Muscle layer of colon (tissue), 2 donors: ENCODE measurements at regions not wholly inside any gene's neighbourhood (a gene's known extent, or its start where the extent isn't known, plus 50 kb on each side); places are given as distances from the start of the nearest gene placed in this dataset.
"Not testable (repeated sequence)": the region's sequence is repeated elsewhere in the genome, so short reads cannot be mapped to it uniquely, and the experiment has no call there.

Experiments used
- H3K27ac ChIP-seq: one replicate; pipeline ENCODE4 v1.7.0; 2013; ENCODE audit warnings: low read depth, mild to moderate bottlenecking, low read length, moderate library complexity
- H3K27me3 ChIP-seq, 2 donors: one replicate each; pipeline ENCODE4 v1.7.0; 2013; ENCODE audit warnings: low read length in 2 of 2, mild to moderate bottlenecking in 2 of 2; ENCODE audit not compliant: insufficient read depth in 2 of 2, control insufficient read depth in 1 of 2
- H3K36me3 ChIP-seq: one replicate; pipeline ENCODE4 v1.7.0; 2013; ENCODE audit warnings: mild to moderate bottlenecking, low read length; ENCODE audit not compliant: insufficient read depth
- H3K4me1 ChIP-seq: one replicate; pipeline ENCODE4 v1.7.0; 2013; ENCODE audit warnings: mild to moderate bottlenecking, low read length; ENCODE audit not compliant: insufficient read depth
- H3K4me3 ChIP-seq, 2 donors: one replicate each; pipeline ENCODE4 v1.7.0; 2013; ENCODE audit warnings: low read length in 2 of 2, low read depth in 1 of 2, mild to moderate bottlenecking in 1 of 2, moderate library complexity in 1 of 2
- H3K9ac ChIP-seq: one replicate; pipeline ENCODE4 v1.7.0; 2013; ENCODE audit warnings: low read length
- H3K9me3 ChIP-seq: one replicate; pipeline ENCODE4 v1.7.0; 2013; ENCODE audit warnings: mild to moderate bottlenecking, low read length
- donor health status: abdominal sarcoma.
- donor health status: Adenocarcinoma of cecum.

GRCh38 chr1:232144696-232145230 is 485.2 kb downstream of the SIPA1L2 start:
- H3K27ac ChIP-seq: no peak overlapping the region
- H3K36me3 ChIP-seq: no peaks in the 10 kb centered on the region
- H3K9me3 ChIP-seq: no peaks in the 10 kb centered on the region
- H3K27me3 ChIP-seq: no peaks in the 10 kb centered on the region
- peaks cover 11% of the 10 kb centered on the region for H3K4me1 ChIP-seq
- H3K4me3 ChIP-seq: no peak overlapping the region
- no peak overlapping the region for H3K9ac ChIP-seq

DNA sequence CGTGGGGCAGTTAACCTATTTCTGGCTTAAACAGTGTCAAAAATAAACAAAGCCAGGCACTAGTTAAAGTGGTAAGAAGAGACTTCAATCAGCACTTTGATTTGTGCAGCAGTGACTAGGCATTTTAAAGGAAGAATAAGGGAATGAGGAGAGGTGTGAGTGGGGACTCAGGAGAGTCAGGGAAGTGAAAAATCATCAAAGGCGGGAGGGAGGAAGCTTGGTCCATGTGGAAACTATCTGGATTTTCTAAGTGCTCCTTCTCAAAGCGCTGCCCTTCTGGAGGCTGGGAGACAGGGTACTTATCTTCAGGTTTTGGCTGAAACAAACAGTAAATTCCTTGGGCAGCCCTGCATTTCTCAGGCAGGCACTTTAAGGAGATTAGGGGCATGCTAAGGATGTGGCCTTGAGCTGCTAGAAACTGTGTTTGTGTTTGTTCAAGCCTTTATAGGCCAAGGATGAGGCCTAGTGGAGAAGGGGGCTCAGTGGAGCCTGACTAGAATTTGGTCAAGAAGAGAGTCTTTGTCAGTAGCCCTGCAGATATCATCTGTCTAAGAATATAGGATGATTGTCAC is 486.5 kb downstream of the SIPA1L2 start:
- Histone ChIP-seq H3K4me1 (peaks cover 11% of the 10 kb centered on the region), H3K9ac (no peak overlapping the region), H3K36me3 (no peaks in the 10 kb centered on the region), H3K9me3 (no peaks in the 10 kb centered on the region), H3K4me3 (no peak overlapping the region), H3K27me3 (no peaks in the 10 kb centered on the region), H3K27ac (peak overlapping the region; percentile 82)

DNA sequence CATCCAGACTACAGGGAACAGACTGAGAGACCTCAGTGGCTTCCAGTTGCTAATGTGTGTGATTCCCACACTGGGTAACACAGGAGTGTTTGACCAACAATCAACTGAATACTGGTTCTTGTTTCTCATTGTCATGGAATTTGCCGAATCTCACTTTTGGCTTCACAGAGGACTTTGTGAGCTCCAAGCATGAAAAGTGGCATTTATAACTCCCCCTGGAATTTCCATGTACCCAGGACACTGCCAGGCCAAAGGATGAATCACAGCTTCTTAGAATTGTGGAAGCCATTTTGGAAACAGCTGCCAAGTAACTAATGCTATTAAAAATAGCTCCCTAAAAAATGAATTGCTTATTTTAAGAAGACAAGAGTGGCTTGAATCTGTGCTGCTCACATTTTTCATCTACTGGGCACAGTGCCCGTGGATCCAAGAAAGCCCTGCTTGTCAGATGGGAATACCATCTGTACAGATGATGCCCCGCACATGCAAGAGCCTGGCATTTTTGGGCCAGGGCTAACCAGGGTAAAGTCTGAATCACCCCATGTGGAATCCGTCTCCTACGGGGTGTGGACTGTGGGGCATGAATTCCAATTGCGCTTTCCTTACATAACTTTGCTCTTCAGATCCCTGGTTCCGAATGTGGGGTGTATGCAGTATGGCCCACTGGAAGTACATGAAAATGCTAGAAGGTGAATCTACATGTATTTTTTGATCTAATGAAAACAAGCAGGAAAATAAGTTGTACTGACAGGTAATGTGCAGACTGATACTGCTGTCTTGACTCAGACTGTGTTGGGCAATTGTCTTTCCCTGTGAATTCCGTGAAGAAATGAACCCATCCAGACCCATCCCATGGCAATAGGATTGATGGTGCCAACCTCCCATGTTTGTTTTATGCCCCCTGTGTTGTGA is 487.3 kb downstream of the SIPA1L2 start:
- Histone ChIP-seq H3K9ac (no peak overlapping the region), H3K4me3 (no peak overlapping the region), H3K27me3 (no peaks in the 10 kb centered on the region), H3K4me1 (peaks cover 11% of the 10 kb centered on the region), H3K27ac (peak overlapping the region; percentile 82), H3K9me3 (no peaks in the 10 kb centered on the region), H3K36me3 (no peaks in the 10 kb centered on the region)

GRCh38 chr1:232141167-232141448 is 488.8 kb downstream of the SIPA1L2 start:
- not testable (repeated sequence) for H3K4me3 ChIP-seq, H3K9ac ChIP-seq, H3K9me3 ChIP-seq, H3K27ac ChIP-seq, H3K36me3 ChIP-seq, H3K27me3 ChIP-seq
- H3K4me1 ChIP-seq: peaks cover 11% of the 10 kb centered on the region

- H3K4me1 ChIP-seq: peaks cover 11% of the 10 kb centered on the region
- H3K27me3 ChIP-seq: no peaks in the 10 kb centered on the region
- H3K9me3 ChIP-seq: no peaks in the 10 kb centered on the region
- H3K9ac ChIP-seq: no peak overlapping the region
- no peak overlapping the region for H3K4me3 ChIP-seq
- H3K27ac ChIP-seq: no peak overlapping the region
- no peaks in the 10 kb centered on the region for H3K36me3 ChIP-seq
These were observed 489.3 kb downstream of the SIPA1L2 start for GRCh38 chr1:232140419-232141166.

- no peaks in the 10 kb centered on the region for H3K9me3 ChIP-seq
- peaks cover 11% of the 10 kb centered on the region for H3K4me1 ChIP-seq
- no peak overlapping the region for H3K4me3 ChIP-seq
- H3K36me3 ChIP-seq: no peaks in the 10 kb centered on the region
- H3K27ac ChIP-seq: no peak overlapping the region
- H3K27me3 ChIP-seq: no peaks in the 10 kb centered on the region
- no peak overlapping the region for H3K9ac ChIP-seq
These were observed 490.5 kb downstream of the SIPA1L2 start for GRCh38 chr1:232139444-232139843.

- Histone ChIP-seq H3K9ac (no peak overlapping the region), H3K4me3 (no peak overlapping the region), H3K9me3 (no peaks in the 10 kb centered on the region), H3K27me3 (no peaks in the 10 kb centered on the region), H3K36me3 (no peaks in the 10 kb centered on the region), H3K27ac (no peak overlapping the region), H3K4me1 (peaks cover 3% of the 10 kb centered on the region)
These were observed 491.9 kb downstream of the SIPA1L2 start for GRCh38 chr1:232138044-232138443.

DNA sequence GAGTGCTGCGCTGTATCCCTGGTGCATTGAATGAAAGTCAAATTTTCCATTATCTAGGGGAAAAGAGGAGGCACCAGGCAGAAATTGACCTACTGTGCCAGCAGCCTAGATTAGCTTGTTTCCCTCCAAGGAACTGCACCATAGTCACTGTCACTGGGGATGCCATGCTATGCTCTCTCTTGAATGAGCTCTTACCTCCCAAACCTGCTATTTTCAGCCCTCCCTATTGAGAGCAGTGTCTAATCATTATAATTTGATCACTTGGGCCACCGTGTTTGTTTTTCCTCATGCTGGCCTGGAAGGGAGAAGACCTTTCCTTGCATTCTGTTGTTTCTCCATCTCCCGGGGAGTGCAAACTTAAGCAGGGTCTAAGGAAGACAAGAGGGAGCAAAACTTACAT is 492.9 kb downstream of the SIPA1L2 start:
- no peak overlapping the region for H3K4me3 ChIP-seq
- no peaks in the 10 kb centered on the region for H3K4me1 ChIP-seq
- no peaks in the 10 kb centered on the region for H3K27me3 ChIP-seq
- no peaks in the 10 kb centered on the region for H3K9me3 ChIP-seq
- H3K36me3 ChIP-seq: no peaks in the 10 kb centered on the region
- no peak overlapping the region for H3K27ac ChIP-seq
- H3K9ac ChIP-seq: no peak overlapping the region

DNA sequence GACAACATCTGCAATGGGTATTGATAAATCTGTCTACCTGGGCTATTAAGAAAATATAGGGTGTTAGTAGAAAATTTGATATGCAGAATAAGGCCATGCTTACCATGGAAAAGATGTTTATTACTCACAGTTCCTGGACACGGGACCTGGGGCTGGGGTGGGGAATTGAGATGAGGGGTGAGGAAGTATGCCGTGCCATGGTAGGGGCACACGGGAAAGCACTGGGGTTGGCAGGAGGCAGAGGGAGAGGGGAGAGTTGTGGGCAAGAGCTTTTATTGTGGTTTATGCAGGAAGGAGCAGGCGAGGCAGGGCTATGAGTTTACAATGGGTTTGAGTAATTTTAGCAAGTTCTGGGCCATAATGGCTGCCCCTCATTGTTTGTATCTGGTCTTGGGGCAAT is 493.8 kb downstream of the SIPA1L2 start:
- Histone ChIP-seq H3K9ac (no peak overlapping the region), H3K4me1 (no peaks in the 10 kb centered on the region), H3K27me3 (no peaks in the 10 kb centered on the region), H3K4me3 (no peak overlapping the region), H3K9me3 (no peaks in the 10 kb centered on the region), H3K27ac (no peak overlapping the region), H3K36me3 (no peaks in the 10 kb centered on the region)

- no peak overlapping the region for H3K9ac ChIP-seq
- no peaks in the 10 kb centered on the region for H3K9me3 ChIP-seq
- no peak overlapping the region for H3K27ac ChIP-seq
- no peaks in the 10 kb centered on the region for H3K36me3 ChIP-seq
- no peaks in the 10 kb centered on the region for H3K4me1 ChIP-seq
- H3K4me3 ChIP-seq: no peak overlapping the region
- H3K27me3 ChIP-seq: no peaks in the 10 kb centered on the region
These were observed 495.6 kb downstream of the SIPA1L2 start for GRCh38 chr1:232134365-232134764.

DNA sequence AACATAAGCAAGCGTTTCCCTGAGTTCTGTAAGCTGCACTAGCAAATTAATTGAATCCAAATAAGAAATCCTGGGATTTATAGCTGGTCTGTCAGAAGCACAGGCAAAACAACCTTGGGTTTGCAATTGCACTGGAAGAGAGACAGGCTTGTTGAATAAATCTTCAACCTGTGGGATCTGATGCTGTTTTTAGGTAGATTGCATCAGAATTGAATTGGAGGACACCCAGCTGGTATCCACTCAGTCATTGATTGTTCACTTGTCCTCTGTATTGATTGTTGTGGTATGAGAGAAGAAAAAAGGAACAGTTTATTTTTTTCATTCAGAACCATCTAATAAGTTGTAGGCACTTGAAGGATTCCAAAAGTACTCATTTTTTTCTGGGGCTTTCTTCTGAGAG is 497.4 kb downstream of the SIPA1L2 start:
- no peaks in the 10 kb centered on the region for H3K36me3 ChIP-seq
- H3K9me3 ChIP-seq: no peaks in the 10 kb centered on the region
- no peak overlapping the region for H3K9ac ChIP-seq
- H3K4me3 ChIP-seq: no peak overlapping the region
- no peak overlapping the region for H3K27ac ChIP-seq
- no peaks in the 10 kb centered on the region for H3K4me1 ChIP-seq
- H3K27me3 ChIP-seq: no peaks in the 10 kb centered on the region
